ENCODE measurements at regions not wholly inside any gene's neighbourhood (a gene's known extent, or its start where the extent isn't known, plus 50 kb on each side); places are given as distances from the start of the nearest gene placed in this dataset.
"Not testable (repeated sequence)": the region's sequence is repeated elsewhere in the genome, so short reads cannot be mapped to it uniquely, and the experiment has no call there.

- Histone ChIP-seq H3K27ac (replicated peaks) (no peak overlapping the region), H3K27me3 (ENCODE audit: insufficient read depth, poor library complexity, severe bottlenecking) (no peaks in the 10 kb centered on the region), H3K4me3 (replicated peaks; ENCODE audit: insufficient read depth, low read length) (no peak overlapping the region)
- TF ChIP-seq GABPA (IDR thresholded peaks at IDR 0.05; ENCODE audit: low read depth) (no peak), REST (IDR thresholded peaks at IDR 0.05; ENCODE audit: insufficient replicate concordance, low read depth) (no peak), SPI1 (IDR thresholded peaks at IDR 0.05; ENCODE audit: borderline replicate concordance, low read depth) (no peak), POLR2AphosphoS5 (IDR thresholded peaks at IDR 0.05; ENCODE audit: low read depth) (no peak)
- TF ChIP-seq, protein P1, sequence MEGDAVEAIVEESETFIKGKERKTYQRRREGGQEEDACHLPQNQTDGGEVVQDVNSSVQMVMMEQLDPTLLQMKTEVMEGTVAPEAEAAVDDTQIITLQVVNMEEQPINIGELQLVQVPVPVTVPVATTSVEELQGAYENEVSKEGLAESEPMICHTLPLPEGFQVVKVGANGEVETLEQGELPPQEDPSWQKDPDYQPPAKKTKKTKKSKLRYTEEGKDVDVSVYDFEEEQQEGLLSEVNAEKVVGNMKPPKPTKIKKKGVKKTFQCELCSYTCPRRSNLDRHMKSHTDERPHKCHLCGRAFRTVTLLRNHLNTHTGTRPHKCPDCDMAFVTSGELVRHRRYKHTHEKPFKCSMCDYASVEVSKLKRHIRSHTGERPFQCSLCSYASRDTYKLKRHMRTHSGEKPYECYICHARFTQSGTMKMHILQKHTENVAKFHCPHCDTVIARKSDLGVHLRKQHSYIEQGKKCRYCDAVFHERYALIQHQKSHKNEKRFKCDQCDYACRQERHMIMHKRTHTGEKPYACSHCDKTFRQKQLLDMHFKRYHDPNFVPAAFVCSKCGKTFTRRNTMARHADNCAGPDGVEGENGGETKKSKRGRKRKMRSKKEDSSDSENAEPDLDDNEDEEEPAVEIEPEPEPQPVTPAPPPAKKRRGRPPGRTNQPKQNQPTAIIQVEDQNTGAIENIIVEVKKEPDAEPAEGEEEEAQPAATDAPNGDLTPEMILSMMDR (IDR thresholded peaks at IDR 0.05; ENCODE audit: insufficient read depth, low read length), result no peak
- no peak for DNase-seq (ENCODE audit: low read depth in 1 of 2, low spot score in 1 of 2)
Measured at GRCh38 chr2:36289731-36290130, 65.8 kb upstream of the CRIM1 start.

DNA sequence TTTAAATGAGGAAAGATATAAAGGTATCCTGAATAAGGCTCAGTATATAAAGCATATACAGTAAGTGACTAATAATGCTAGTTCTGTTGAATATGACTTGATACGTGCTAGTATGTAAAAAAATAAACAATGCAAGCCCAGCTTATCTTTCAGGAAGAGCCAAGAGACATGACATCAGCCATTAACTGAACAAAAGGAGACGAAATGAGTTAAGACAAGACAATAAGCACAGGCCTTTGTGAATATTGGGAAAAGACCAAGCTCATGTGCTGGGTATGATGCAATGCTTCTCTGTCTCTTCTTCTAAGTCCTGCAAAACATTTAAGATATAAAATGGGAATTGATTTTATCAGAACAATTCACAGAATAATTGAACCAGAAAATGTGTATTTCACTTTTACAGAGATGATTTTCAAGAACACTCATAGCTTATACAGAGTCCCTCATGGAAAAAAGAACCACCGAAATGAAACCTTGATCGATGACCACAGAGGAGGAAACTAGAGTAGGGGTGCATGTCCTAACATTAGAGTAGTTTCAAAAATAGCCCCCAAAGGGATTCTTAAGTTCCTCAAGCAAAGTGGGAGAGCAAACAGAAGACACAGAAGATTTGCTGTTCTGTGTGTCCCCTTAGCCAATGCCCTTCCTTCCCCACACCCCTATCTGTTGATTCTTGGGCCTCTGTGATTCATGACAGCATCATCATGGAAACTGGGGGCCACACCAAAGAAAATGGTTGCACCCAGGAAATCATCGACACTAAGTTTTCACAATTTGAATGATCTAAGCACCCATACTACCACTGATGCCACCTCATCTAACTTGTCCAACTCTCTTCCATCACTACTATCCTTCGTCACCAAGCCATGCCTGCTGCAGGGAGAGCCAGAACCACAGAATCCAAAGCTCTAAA lies 68.0 kb upstream of the CRIM1 start:
- Histone ChIP-seq H3K4me3 (replicated peaks; ENCODE audit: insufficient read depth, low read length) (no peak overlapping the region), H3K27ac (replicated peaks) (no peak overlapping the region), H3K27me3 (ENCODE audit: insufficient read depth, poor library complexity, severe bottlenecking) (no peaks in the 10 kb centered on the region)
- TF ChIP-seq GABPA (IDR thresholded peaks at IDR 0.05; ENCODE audit: low read depth) (no peak), SPI1 (IDR thresholded peaks at IDR 0.05; ENCODE audit: borderline replicate concordance, low read depth) (no peak), REST (IDR thresholded peaks at IDR 0.05; ENCODE audit: insufficient replicate concordance, low read depth) (no peak), POLR2AphosphoS5 (IDR thresholded peaks at IDR 0.05; ENCODE audit: low read depth) (no peak)
- TF ChIP-seq, protein P1 (IDR thresholded peaks at IDR 0.05; ENCODE audit: insufficient read depth, low read length), result no peak
- DNase-seq (ENCODE audit: low read depth in 1 of 2, low spot score in 1 of 2), result no peak

DNA sequence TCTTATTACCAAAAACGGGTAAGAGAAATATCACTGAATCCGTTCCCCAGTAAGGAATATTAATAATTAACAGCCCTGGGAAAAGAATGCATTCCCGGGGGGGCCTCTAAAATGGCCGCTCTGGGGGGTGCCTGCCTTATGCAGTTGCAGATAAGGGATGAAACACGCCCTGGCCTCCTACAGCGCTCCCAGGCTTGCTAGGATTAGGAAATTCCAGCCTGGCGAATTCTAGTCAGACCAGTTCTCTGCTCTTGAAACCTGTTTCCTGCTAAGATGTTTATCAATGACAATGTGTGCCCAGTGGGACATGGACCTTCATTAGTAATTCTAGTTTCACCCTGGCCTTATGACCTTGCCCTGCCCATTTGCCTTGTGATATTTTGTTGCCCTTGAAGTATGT lies 76.1 kb upstream of the CRIM1 start:
- H3K27ac ChIP-seq (replicated peaks); H3K27me3 ChIP-seq (ENCODE audit: insufficient read depth, poor library complexity, severe bottlenecking); DNase-seq (ENCODE audit: low read depth in 1 of 2, low spot score in 1 of 2); H3K4me3 ChIP-seq (replicated peaks; ENCODE audit: insufficient read depth, low read length): not testable (repeated sequence)

DNA sequence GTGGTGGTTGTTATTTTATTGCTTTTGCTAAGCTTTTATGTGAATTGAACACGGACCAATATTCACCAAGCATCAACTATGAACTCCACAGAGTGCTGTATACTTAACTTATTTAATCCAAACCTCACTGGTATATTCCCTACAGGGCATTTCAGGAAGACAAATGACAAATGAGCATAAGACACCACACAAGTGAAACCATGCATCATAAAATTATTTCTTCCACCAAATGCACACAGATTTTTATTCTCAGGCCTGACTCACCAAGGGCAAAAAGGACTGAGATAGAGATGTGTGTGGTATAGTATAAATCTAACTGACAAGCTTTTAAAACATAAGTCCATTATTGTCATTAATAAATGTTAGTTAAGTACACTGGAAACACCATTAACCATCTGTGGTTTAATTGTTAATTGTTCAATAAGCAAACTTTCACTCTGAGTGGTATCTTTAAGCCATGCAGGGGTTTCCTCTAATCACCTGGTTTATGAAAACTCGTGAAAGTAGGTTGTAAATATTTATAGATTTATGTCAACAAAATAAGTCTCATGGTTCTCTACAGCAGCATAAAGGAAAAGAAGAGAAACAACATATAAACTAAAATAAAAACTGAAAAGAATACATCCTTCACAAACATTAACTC lies 77.6 kb upstream of the CRIM1 start:
- Histone ChIP-seq H3K4me3 (replicated peaks; ENCODE audit: insufficient read depth, low read length) (no peak overlapping the region), H3K27me3 (ENCODE audit: insufficient read depth, poor library complexity, severe bottlenecking) (no peaks in the 10 kb centered on the region), H3K27ac (replicated peaks) (no peak overlapping the region)
- DNase-seq (ENCODE audit: low read depth in 1 of 2, low spot score in 1 of 2), result no peak
- TF ChIP-seq GABPA (IDR thresholded peaks at IDR 0.05; ENCODE audit: low read depth), result no peak
- TF ChIP-seq SPI1 (IDR thresholded peaks at IDR 0.05; ENCODE audit: borderline replicate concordance, low read depth), result no peak
- TF ChIP-seq, protein P1 (IDR thresholded peaks at IDR 0.05; ENCODE audit: insufficient read depth, low read length), result no peak
- no peak for TF ChIP-seq POLR2AphosphoS5 (IDR thresholded peaks at IDR 0.05; ENCODE audit: low read depth)
- no peak for TF ChIP-seq REST (IDR thresholded peaks at IDR 0.05; ENCODE audit: insufficient replicate concordance, low read depth)

All from HL-60 (cell line).